ENCODE measurements at regions not wholly inside any gene's neighbourhood (a gene's known extent, or its start where the extent isn't known, plus 50 kb on each side); places are given as distances from the start of the nearest gene placed in this dataset.

- Mint-ChIP-seq H3K27me3 (ENCODE audit: low read depth) (no peaks in the 10 kb centered on the region), H3K36me3 (no peaks in the 10 kb centered on the region), H3K27ac (no peak overlapping the region), H3K4me1 (peaks cover 41% of the 10 kb centered on the region), H3K9me3 (no peaks in the 10 kb centered on the region), H3K4me3 (no peak overlapping the region)
- no peak for TF ChIP-seq CTCF (IDR thresholded peaks at IDR 0.05; ENCODE audit: unreplicated experiment)
- no peak for DNase-seq (ENCODE audit: low spot score in 2 of 2, unreplicated experiment in 2 of 2)
Observed at GRCh38 chr3:193978486-193978885, 157.5 kb upstream of the HES1 start.

- TF ChIP-seq CTCF (IDR thresholded peaks at IDR 0.05; ENCODE audit: unreplicated experiment), result no peak
- no peak overlapping the region for H3K4me3 Mint-ChIP-seq
- no peaks in the 10 kb centered on the region for H3K27me3 Mint-ChIP-seq (ENCODE audit: low read depth)
- no peaks in the 10 kb centered on the region for H3K36me3 Mint-ChIP-seq
- peaks cover 34% of the 10 kb centered on the region for H3K4me1 Mint-ChIP-seq
- H3K9me3 Mint-ChIP-seq, result no peaks in the 10 kb centered on the region
- no peak for DNase-seq (ENCODE audit: low spot score in 2 of 2, unreplicated experiment in 2 of 2)
- no peak overlapping the region for H3K27ac Mint-ChIP-seq
Observed at GRCh38 chr3:193980326-193980725, 155.6 kb upstream of the HES1 start.

- H3K27ac Mint-ChIP-seq, result no peak overlapping the region
Observed at GRCh38 chr3:193980905-193981304, 155.0 kb upstream of the HES1 start.

GRCh38 chr3:193981504-193981903, 154.4 kb upstream of the HES1 start:
- H3K9me3 Mint-ChIP-seq, result no peaks in the 10 kb centered on the region
- DNase-seq (ENCODE audit: low spot score in 2 of 2, unreplicated experiment in 2 of 2), result no peak
- no peaks in the 10 kb centered on the region for H3K27me3 Mint-ChIP-seq (ENCODE audit: low read depth)
- no peak overlapping the region for H3K4me3 Mint-ChIP-seq
- no peak overlapping the region for H3K27ac Mint-ChIP-seq
- H3K36me3 Mint-ChIP-seq, result no peaks in the 10 kb centered on the region
- TF ChIP-seq CTCF (IDR thresholded peaks at IDR 0.05; ENCODE audit: unreplicated experiment), result no peak
- peaks cover 31% of the 10 kb centered on the region for H3K4me1 Mint-ChIP-seq

More at GRCh38 chr3:193980905-193981304, 155.0 kb upstream of the HES1 start:
- Mint-ChIP-seq H3K36me3 (no peaks in the 10 kb centered on the region), H3K4me1 (peaks cover 31% of the 10 kb centered on the region), H3K9me3 (no peaks in the 10 kb centered on the region), H3K4me3 (no peak overlapping the region), H3K27me3 (ENCODE audit: low read depth) (no peaks in the 10 kb centered on the region)
- no peak for DNase-seq (ENCODE audit: low spot score in 2 of 2, unreplicated experiment in 2 of 2)
- TF ChIP-seq CTCF (IDR thresholded peaks at IDR 0.05; ENCODE audit: unreplicated experiment), result no peak

- no peaks in the 10 kb centered on the region for H3K9me3 Mint-ChIP-seq
- peaks cover 36% of the 10 kb centered on the region for H3K4me1 Mint-ChIP-seq
- no peaks in the 10 kb centered on the region for H3K27me3 Mint-ChIP-seq (ENCODE audit: low read depth)
- no peak for TF ChIP-seq CTCF (IDR thresholded peaks at IDR 0.05; ENCODE audit: unreplicated experiment)
- no peak overlapping the region for H3K27ac Mint-ChIP-seq
- no peak for DNase-seq (ENCODE audit: low spot score in 2 of 2, unreplicated experiment in 2 of 2)
- H3K4me3 Mint-ChIP-seq, result no peak overlapping the region
- H3K36me3 Mint-ChIP-seq, result no peaks in the 10 kb centered on the region
Observed at GRCh38 chr3:193982258-193982659, 153.7 kb upstream of the HES1 start.
